GM19043 (cell line): ENCODE measurements at regions not wholly inside any gene's neighbourhood (a gene's known extent, or its start where the extent isn't known, plus 50 kb on each side); places are given as distances from the start of the nearest gene placed in this dataset.

ENCODE experiments used
- ATAC-seq: cut with Tn5 transposase; IDR thresholded peaks from one replicate; pipeline ENCODE4 v1.9.1; 2021; ENCODE audit warnings: low read depth; ENCODE audit not compliant: unreplicated experiment

- no peak for ATAC-seq
Measured at GRCh38 chr3:1019157-1019556, 73.7 kb upstream of the CNTN6 start.

- ATAC-seq: no peak
Measured at GRCh38 chr3:1026395-1026794, 66.4 kb upstream of the CNTN6 start.

- ATAC-seq: no peak
Measured at GRCh38 chr3:1036207-1036826, 56.5 kb upstream of the CNTN6 start.

- no peak for ATAC-seq
Measured at GRCh38 chr3:1037631-1038030, 55.2 kb upstream of the CNTN6 start.
